Stimulated activated naive CD4-positive, alpha-beta T cell (primary cell): ENCODE measurements at regions not wholly inside any gene's neighbourhood (a gene's known extent, or its start where the extent isn't known, plus 50 kb on each side); places are given as distances from the start of the nearest gene placed in this dataset.

Source experiments
- DNase-seq, 6 experiments: peaks; one replicate each; lab custom pipeline; 2025; lab: John Stamatoyannopoulos, UW

DNA sequence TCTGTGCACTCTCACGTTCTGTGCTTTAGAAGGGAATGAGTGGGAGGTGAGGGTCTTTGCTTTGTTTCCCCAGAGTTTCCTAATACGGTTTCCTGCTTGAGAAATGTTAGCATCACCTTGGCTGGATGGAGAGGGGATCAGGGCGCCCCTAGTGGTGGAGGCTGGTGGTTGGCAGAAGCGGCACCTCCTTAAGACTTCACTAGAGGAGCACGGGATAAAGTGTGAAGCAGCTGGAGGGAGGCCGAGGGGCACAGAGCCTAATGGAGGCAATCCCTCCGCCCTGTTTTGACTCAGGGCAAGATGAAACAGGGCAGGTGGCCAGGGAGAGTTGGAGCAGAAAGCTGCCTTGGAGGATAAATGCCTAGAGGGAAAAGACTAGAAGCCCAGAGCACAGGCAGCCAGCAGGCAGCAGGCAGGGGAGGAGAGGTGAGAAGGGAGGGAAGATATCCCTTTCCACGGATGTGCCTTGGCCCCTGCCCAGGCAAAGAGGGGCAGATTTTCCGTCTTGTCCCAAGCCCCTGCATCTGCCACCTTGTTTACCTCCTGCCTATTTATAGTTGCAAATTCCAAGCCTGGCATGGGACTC is 56.0 kb upstream of the BTRC start:
- DNase-seq = peak; percentile 28 to 77 (median 52)

DNA sequence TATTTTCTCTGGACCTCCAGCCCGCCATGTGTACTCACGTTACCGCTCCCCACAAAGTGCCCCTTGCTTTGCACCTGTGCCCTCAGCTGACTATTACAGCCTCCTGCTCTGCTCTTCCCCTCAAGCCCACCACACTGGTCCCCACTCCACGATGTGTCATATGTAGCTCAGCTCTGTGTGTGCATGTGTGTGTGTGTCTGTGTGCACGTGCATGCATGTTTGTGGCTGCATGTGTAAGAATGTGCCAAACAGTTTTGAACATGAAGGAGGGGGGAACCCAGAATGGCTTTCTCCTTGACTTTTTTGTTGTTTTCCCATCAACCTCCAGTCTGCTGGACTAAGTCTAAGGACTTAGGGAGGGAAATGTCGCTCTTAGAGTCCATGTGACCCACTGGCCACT is 54.8 kb upstream of the BTRC start:
- DNase-seq = no peak

GRCh38 chr10:101301111-101301731 is 52.7 kb upstream of the BTRC start:
- peak in 1 of 6 experiments; percentile 7 for DNase-seq

GRCh38 chr10:101303087-101303703 is 50.8 kb upstream of the BTRC start:
- no peak for DNase-seq
